ENCODE measurements at regions not wholly inside any gene's neighbourhood (a gene's known extent, or its start where the extent isn't known, plus 50 kb on each side); places are given as distances from the start of the nearest gene placed in this dataset.

DNA sequence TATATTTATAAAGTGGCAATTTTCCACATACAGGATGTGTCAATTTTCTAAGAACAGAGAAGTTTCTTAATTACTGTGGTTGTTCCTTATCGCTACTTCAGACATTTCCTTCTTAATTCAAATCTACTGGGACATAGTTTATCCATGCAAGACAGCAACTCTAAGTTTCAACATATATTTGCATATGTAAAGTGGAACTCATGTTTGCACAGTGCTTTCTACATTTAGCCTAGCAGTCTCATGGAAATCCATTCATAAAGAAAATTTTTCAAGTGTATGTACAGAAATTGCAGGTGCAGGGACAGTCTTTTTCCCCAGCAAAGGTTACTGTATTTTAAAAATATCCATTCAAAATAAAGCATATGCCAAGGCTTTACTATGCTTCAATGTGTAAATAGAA, 956.7 kb upstream of the SEL1L start:
- no peak for DNase-seq

DNA sequence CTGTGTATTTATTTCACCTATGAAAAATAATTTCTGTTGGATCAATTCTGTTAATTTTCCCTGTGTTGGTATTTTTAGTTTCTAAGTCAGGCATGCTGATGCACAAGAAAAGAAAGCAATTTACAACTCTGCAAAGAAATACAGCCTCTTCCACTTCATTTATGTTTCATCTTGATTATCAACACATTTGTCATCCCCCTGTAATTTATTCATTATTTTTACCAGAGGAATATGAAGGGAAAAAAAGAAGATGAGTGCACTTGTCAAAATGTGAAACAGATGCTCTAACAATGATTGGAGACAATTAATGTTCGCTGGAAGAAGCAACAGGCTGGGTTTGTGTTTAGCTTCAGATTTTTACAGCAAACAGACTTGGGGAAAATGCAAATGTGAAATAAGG, 958.5 kb upstream of the SEL1L start:
- DNase-seq = no peak

DNA sequence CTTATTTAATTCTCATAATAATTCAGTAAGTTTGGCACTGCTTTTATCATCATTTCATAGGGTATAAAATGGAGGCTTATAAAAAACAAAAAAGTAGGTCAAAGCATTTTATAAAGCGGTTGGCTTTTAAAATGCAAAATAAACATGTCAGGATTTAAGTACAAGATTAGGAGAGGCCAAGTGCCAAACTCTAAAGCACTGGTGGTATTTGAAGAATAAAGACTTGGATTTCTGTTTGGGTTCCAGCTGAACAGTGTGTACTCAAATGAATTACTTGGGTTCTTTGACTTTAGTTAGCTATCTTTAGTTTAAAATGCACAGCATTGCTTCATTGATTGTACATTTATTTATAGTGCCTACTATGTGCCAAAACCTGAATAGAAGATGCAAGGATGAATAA, 966.6 kb upstream of the SEL1L start:
- no peak for DNase-seq

DNA sequence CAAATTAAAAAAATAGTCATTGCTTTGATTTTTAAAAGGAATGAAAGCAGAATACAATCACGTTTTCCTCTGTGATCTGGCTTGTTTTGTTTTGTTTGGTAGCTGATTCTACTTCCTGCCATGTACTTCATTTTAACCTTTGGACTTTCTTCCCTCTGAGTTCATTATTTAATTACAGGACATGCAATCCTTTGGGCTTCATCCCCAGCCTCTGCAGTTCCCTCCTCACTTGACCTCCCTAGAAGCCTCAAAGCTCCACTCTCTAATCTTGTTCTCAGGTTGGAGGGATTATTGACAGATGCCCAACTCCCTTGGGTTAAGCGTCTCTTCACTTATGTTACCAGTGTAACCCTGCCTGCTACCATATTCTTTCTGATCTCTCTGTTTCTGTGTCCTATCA, 967.9 kb upstream of the SEL1L start:
- DNase-seq = no peak

DNA sequence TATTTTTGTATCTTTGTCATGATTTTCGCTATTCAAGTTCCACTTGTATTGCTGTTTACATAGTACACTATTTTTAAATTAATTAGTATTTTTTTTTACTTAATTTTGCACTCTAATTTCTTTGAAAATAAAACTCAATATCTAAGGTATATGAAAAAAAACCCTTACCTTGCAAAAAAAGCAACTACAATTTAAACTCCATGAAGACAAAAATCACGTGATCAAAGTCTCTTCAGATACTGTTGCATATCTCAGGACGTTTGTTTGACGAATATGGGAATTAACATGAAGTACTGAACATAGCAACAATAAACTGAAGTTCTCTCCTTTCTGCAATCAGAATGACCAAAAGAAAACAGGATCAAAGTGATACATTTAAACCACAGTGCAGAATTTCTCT, 968.4 kb upstream of the SEL1L start:
- no peak for DNase-seq

DNA sequence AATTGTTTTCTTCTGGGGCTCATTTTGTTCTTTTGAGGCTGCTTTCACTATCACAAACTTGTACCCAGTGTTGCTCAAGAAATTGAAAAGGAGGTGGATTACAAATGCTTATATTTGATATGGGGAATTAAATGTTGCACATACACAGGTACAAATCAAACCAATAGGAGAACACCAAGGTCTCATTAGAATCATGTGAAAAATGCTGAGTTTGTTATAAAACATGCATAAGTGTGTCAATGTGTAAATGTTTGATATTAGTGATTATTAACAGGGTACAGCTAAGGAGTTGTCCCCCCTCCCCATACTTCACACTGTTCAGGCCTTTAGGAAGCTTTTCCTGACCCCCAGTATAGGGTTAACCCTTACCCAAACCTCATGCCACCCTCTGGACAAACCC, 971.2 kb upstream of the SEL1L start:
- DNase-seq = no peak

DNA sequence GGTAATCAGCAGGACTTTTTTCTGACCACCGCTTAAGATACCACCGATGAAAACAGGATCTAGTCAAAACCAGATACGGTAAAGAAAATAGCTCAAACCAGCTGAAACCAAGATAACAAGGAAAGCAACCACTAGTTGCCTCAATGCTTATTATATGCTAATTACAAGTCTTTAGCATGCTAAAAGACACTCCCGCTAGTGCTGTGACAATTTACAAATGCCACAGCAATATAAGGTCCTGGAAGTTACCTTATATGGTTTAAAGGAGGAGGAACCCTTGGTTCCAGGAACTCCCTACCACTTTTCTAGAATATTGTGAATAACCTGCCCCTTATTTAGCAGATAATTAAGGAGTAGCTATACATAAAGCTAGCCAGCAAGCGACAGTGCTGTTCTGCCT, 976.4 kb upstream of the SEL1L start:
- DNase-seq = no peak

DNA sequence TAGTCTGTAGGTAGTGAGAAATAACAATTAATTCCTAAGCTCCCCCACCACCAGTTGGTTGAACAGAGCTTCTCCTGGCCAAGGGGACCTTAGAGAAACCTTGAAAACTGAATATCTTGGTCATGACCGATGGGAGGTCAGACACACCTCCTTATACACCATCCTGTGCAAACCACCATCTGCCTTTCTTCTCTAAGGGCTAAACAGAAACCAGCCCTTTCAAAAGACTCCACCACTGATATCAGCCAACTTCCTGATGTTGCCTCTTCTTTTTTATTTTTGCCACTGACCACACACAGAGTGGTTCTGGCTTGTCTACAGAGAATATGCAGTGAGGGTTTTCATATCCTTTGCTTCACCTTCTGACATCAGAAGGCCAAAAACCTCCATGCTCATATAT, 977.7 kb upstream of the SEL1L start:
- DNase-seq = no peak

DNA sequence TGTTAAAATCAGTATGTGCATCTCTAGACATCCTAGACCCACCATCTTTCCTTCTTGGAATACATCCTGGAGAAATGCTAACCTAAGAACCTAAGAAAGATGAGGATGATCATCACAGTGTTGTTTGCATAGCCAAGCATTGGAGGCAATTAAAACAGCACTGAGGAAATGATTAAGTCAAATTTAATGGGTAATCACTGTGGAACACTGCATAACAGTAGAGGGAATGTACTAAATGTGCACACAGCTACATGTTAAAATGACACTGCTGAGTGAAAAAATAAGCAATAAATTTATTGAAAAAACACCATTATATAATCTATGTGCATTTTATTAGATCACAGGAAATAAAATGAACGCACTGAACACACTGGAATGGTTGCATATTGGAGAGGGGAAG, 987.1 kb upstream of the SEL1L start:
- no peak for DNase-seq

DNA sequence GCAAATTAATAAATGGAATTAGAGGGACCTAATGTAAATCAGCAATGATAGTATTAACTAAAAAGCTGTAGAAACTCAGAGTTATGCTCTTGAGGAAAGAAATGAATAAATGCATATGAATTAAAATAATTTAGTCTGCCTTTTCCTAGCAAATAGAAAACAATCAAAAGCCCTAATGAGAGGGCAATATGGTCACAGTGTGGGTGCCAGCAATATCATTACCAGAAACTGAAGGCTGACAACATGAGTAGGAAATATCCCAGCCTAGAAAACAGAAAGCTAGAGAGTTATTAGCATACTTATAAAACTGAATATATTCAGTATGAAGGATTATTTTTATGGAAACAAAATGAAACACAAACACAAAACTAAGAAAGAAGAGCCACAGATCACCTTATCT, 987.5 kb upstream of the SEL1L start:
- no peak for DNase-seq

DNA sequence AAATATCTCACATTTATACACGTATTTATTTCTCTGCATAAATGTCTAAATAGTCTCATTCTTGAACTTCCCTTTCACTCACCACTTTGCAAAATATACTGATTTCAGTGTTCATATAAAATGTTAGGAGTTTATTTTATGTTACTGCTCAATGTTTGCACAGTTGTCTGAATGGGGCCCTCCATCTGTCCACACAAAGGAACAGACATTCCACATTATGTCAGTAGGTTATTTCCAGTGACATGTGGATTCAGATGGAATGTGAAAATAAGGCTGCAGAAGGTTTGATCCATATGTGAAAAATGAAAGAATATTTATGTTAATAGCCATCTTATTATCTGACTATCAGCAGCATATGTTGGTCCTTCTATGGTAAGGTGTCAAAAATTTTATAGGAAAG, 994.4 kb upstream of the SEL1L start:
- DNase-seq = no peak

DNA sequence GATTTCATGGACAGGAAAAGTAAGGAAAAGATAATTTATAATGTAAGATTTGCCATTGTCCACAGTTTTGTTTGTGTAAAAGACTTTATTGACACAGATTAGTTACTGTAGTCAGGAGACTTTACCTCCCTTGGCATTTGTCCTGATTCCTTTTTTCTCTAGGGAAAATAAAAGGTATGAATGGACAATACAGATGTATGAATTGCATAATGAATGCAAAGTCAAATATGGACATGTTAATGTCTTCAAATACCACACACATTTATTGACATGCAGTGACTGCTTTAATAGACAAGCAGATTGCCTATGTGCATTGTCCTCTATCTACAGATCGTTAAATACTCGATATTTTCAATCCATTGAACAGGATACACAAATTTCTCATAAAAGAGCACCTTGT, 999.7 kb upstream of the SEL1L start:
- DNase-seq = no peak

DNA sequence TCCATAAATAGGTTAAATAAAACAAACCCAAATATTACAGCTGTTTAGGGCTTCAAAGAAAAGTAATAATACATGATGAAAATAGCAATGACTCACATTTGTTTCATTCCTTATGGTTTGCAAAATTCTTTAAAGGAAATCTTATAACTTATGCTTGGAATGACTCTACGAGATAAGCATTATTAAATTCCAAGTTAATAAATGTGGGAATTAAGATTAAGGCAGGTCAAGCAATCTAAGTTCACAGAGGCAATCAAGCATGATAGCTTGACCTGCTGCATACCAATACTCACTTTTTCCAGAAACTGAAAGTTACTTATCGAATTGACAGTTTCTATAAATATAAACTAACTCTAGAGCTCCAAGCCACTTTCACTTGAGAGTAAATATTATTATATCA, 1002.9 kb upstream of the SEL1L start:
- no peak for DNase-seq

DNA sequence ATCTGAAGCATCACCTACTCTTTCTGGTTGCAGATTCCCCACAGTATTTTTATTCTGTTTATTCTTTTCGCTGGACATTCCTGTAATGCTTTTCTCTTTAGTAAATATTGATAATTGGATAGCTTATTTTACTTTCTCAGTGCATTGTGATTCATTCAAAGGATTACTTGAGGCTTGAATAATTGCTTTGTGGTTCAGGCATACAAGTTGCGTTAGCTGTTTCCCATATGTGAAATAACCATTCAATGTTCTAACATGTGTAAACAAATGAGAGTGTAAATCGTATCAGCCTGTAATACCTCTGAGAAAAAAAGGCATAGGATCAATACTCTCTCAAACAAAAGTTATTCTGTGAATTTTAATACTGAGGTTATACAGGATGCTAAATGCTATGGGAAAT, 1004.2 kb upstream of the SEL1L start:
- DNase-seq = no peak

DNA sequence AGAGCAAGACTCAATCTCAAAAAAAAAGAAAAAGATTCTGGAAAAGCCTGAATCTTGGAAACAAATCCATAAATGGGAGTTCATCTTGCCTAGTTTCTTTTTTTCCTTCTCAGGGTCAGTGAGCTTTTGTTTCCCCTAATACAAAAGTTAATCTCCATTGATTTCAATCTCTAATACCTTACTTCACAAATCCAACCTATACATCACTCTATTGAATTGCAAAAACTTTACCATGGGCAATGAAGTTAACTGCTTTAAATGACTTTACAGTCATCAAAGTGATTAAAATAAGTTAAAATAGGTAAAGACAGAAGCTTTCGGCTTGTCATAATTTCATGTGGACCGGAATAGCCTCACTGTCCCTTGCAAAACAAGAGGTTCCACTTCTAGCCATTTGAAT, 1012.7 kb upstream of the SEL1L start:
- no peak for DNase-seq

DNA sequence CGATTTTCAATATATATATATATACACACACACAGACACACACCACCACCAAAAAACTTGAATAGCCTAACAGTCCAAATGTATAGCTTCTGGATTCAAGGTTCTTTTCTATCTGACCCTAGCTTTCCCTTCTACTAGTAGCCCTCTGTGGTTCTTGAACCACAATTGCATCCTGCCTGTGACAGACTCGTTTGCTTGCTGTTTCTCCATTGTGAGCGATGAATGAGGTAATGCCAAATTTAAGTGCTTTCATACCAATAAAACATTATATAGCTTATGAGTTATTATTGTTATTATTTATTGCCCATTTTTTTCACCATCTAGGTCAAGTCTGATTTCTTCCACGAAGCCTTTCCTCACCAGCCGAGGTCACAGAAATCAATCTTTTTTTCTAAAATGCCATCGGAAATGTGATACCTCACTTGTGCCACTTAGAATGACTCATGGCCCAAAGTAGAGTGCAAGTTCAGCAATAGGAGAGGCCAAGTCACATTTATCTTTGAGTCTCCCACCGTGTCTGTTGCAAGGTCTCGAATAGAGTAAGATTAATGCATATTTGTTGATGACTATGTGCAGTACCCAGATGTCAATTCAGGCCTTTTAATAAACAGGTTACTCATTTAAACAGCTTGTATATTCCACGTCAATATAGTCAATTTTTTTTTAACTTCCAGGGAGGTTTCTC, 1015.8 kb upstream of the SEL1L start:
- DNase-seq = no peak

DNA sequence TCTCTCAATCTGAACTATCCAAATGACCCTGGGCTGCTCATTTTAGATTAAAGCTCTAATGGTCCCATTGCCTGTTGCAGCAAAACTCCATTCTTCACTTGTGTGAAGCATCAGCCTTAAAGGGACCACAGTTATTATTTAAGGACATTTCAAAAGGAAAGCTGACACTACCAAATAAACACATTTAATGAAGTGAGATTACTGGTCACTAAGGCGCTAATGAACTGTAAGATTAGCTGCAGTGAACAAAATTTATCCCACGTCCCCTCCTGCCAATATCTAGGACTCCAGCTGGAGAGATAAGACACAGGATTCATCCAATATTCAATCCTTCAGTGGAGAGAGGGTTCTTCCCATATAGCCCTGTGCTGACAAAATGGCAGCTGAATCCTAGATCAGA, 1029.2 kb upstream of the SEL1L start:
- no peak for DNase-seq

DNA sequence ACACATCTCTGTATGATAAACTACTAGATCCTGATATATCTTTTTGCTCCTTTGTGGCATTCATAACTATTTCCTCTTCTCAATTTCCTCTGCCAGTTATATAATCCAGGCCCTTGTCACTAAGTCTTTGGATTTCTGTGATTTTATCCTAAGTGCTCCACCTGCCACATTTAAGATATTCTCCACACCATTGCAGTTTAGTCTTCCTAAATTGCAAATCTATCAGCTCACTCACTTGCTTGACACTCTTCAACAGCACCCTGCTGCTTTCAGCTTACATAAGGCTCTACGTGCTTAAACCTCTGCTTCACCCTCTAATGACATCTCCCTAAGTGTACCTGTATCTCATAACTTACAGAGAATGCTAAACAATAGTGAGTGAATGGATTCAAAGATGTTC, 1032.2 kb upstream of the SEL1L start:
- no peak for DNase-seq

DNA sequence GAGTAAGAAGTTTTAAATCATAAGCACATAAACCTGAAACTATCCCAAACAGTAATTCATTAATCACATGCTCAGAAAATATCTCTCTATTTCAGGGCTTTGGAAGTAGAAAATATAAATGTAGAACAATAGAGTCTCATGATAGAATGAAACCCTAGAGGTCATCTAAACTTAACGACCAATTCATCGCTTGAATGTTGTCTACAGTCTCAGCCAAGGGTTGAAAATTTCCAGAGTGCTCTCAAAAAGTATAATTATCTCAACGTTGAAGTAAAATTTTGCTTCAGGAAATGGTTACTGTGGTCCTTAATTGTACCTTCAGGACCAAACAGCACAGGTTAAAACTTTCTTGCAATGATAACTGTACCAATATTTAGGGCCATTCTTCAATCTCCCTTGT, 1053.6 kb upstream of the SEL1L start:
- DNase-seq = no peak

DNA sequence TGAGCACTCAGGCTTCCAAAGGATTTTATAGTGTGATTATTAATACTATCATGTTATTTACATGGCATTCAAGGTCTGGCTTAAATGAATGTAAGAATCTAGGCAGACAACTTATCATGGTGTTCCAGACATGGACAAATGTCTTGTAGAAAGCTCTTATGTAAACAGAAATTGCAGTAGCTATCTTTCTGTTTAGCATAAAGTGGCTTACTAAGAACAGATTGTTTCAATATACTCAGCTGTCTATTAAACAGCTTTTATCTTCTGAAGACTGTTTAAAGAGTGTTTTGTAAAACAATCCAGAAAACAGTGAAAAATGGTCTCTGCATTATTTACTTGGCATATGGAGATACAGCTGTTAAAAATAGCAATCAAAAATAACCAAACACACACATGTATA, 1061.8 kb upstream of the SEL1L start:
- no peak for DNase-seq

DNA sequence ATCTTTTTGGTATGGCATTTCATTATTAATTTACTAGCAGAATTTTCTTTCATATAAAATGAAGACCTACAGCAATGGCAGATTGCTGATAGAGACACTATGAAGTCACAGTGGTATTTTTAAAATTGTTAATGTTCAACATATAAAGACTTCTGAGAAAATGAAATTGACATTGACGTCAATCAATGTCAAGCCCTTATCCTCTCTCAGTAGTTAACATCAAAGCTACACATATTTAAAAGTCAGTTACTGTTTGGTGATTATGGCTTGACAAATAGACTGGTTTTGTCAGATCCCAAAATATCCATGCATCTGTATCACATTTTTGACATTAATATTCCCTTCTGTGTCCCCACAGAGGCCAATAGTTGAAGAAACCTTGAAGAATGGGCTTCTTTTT, 1069.1 kb upstream of the SEL1L start:
- no peak for DNase-seq

DNA sequence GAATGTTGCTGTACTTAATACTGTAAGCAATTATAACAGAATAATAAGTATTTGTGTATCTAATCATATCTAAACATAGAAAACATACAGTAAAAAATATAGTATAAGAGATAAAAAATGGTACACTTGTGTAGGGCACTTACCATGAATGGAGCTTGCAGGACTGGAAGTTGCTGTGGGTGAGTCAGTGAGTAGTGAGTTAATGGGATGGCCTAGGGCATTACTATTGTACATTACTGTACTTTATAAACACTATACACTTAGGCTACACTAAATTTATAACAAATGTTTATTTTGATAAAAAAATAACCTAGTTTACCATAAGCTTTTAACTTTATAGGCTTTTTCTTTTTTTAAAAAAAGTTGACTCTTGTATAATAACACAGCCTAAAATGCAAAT, 1071.2 kb upstream of the SEL1L start:
- no peak for DNase-seq

DNA sequence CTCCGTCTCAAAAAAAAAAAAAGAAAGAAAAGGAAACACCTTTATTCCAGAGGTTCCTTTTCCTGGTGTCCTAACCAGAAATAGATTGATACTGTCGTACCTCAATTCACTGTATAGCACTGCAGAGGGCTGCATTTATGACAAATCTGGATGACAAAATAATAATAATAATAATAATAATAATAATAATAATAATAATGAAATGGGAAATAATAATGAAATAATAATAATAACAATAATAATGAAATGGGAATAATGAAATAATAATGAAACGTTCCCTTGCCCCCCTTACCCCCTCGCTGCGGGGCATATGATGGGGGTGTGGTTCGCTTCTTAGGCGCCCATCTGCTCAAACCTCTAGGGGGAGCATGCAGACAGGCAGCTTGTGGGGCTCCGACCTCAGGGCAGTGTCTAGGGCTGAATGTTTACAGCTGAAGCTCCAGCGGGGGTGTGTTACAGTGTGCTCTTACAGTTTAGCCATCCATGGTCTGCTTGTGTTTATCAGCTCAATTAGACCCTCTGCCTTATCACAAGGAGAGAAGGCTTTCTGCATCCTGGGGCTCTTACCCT, 1088.3 kb upstream of the SEL1L start:
- DNase-seq = no peak

DNA sequence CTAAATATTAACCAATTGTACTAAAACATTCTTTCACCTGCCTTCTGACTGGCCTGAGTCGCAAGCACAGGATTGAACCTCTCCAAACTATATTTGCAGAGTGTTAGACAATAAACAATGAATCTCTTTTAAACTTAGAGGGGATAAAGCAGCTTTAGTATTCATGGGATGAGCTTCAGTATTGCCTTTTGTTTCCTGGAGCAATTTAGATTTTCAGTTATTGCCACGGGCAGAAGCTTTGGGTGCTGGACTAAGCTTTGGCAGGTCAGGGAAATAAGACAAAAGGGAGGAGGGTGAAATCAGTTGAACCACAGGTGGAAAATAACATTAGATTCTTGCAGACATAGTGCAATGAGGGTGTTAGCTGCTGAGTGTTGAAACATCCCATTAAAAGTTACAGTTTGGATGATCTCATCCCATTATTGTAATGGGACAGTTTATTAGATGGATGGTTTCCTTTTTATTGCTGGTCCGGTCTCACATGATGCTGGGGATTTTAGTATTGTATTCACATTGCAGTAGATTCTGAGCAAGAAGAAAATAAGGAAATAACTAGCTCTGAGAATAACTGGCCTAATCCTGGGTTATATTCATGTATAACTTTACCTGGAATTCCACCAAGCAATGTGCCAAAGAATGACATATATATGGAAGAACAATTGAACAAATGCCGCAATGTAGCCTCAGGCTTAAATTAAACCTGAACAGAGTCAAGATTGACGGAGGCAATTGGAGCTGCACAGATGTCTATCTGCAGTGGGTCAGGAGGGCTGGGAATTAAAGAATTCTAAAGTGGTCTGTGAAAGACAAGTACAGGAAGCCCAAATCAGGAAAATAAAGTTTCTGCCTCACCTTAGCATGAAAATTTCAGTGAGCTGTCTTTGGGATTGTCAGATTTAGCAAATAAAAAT, 1092.8 kb upstream of the SEL1L start:
- DNase-seq = no peak

Measured in left hindlimb (tissue), 1 donor.